ENCODE measurements at regions not wholly inside any gene's neighbourhood (a gene's known extent, or its start where the extent isn't known, plus 50 kb on each side); places are given as distances from the start of the nearest gene placed in this dataset.

- Histone ChIP-seq H3K27ac (no peak overlapping the region), H3K4me1 (peaks cover 4% of the 10 kb centered on the region), H3K4me3 (no peak overlapping the region), H3K36me3 (no peaks in the 10 kb centered on the region), H3K27me3 (no peaks in the 10 kb centered on the region), H3K9me3 (no peaks in the 10 kb centered on the region)
- DNase-seq (no peak), ATAC-seq (peak; percentile 56)
- TF ChIP-seq CTCF (IDR thresholded peaks at IDR 0.05): no peak
- intact Hi-C loops (cut with DNase I): no loop called here
Observed at GRCh38 chr6:71454056-71454455, 165.4 kb downstream of the OGFRL1 start.

- Histone ChIP-seq H3K27me3 (no peaks in the 10 kb centered on the region), H3K36me3 (no peaks in the 10 kb centered on the region), H3K4me1 (peaks cover 4% of the 10 kb centered on the region), H3K4me3 (no peak overlapping the region), H3K27ac (no peak overlapping the region), H3K9me3 (no peaks in the 10 kb centered on the region)
- intact Hi-C loops (cut with DNase I): no loop called here
- TF ChIP-seq CTCF (IDR thresholded peaks at IDR 0.05): no peak
- DNase-seq: no peak
- ATAC-seq: peak; percentile 29
Observed at GRCh38 chr6:71457929-71458328, 169.3 kb downstream of the OGFRL1 start.

GRCh38 chr6:71459162-71459561, 170.6 kb downstream of the OGFRL1 start:
- H3K36me3 ChIP-seq: no peaks in the 10 kb centered on the region
- TF ChIP-seq CTCF (IDR thresholded peaks at IDR 0.05): no peak
- no peak for ATAC-seq
- H3K27ac ChIP-seq: no peak overlapping the region
- H3K27me3 ChIP-seq: no peaks in the 10 kb centered on the region
- intact Hi-C loops (cut with DNase I): no loop called here
- peaks cover 4% of the 10 kb centered on the region for H3K4me1 ChIP-seq
- H3K9me3 ChIP-seq: no peaks in the 10 kb centered on the region
- no peak overlapping the region for H3K4me3 ChIP-seq
- DNase-seq: no peak

GRCh38 chr6:71460933-71461332, 172.3 kb downstream of the OGFRL1 start:
- Histone ChIP-seq H3K9me3 (no peaks in the 10 kb centered on the region), H3K36me3 (no peaks in the 10 kb centered on the region), H3K4me3 (no peak overlapping the region), H3K27me3 (no peaks in the 10 kb centered on the region), H3K27ac (no peak overlapping the region), H3K4me1 (peaks cover 4% of the 10 kb centered on the region)
- no peak for DNase-seq
- TF ChIP-seq CTCF (IDR thresholded peaks at IDR 0.05): no peak
- no peak for ATAC-seq
- intact Hi-C loops (cut with DNase I): no loop called here

- no peaks in the 10 kb centered on the region for H3K27me3 ChIP-seq
- DNase-seq (no peak), ATAC-seq (peak; percentile 41)
- H3K4me1 ChIP-seq: peaks cover 2% of the 10 kb centered on the region
- H3K4me3 ChIP-seq: no peak overlapping the region
- no peak for TF ChIP-seq CTCF (IDR thresholded peaks at IDR 0.05)
- H3K36me3 ChIP-seq: no peaks in the 10 kb centered on the region
- intact Hi-C loops (cut with DNase I): no loop called here
- no peak overlapping the region for H3K27ac ChIP-seq
- no peaks in the 10 kb centered on the region for H3K9me3 ChIP-seq
Observed at GRCh38 chr6:71463061-71463460, 174.4 kb downstream of the OGFRL1 start.

GRCh38 chr6:71465096-71465495, 176.5 kb downstream of the OGFRL1 start:
- intact Hi-C loops (cut with DNase I): no loop called here
- no peak for TF ChIP-seq CTCF (IDR thresholded peaks at IDR 0.05)
- ATAC-seq: no peak

More at GRCh38 chr6:71465096-71465495, 176.5 kb downstream of the OGFRL1 start:
- H3K9me3 ChIP-seq: no peaks in the 10 kb centered on the region
- H3K36me3 ChIP-seq: no peaks in the 10 kb centered on the region
- no peak overlapping the region for H3K4me3 ChIP-seq
- no peak overlapping the region for H3K27ac ChIP-seq
- DNase-seq: no peak
- H3K27me3 ChIP-seq: no peaks in the 10 kb centered on the region
- no peaks in the 10 kb centered on the region for H3K4me1 ChIP-seq

Data from upper lobe of right lung (tissue), 1 donor.